Smooth muscle cell (in vitro differentiated cells): ENCODE measurements at regions not wholly inside any gene's neighbourhood (a gene's known extent, or its start where the extent isn't known, plus 50 kb on each side); places are given as distances from the start of the nearest gene placed in this dataset.

Experiments used
- DNase-seq: peaks from one replicate; lab custom pipeline; 2025; ENCODE audit not compliant: unreplicated experiment; lab: John Stamatoyannopoulos, UW
- H2AFZ ChIP-seq: fragments of 200-600 bp; sonication (generic); 2 replicates; pipeline ENCODE4 v1.6.0; 2016; ENCODE audit warnings: antibody characterized with exemption, low read depth, mild to moderate bottlenecking
- H3F3A ChIP-seq: fragments of 200-600 bp; sonication (generic); 2 replicates; pipeline ENCODE4 v1.6.0; 2017; ENCODE audit warnings: antibody characterized with exemption, low read depth
- H3K27ac ChIP-seq: fragments of 200-600 bp; sonication (generic); 2 replicates; pipeline ENCODE4 v1.5.1; 2016; ENCODE audit warnings: low read depth, mild to moderate bottlenecking
- H3K27me3 ChIP-seq: fragments of 200-600 bp; sonication (generic); 2 replicates; pipeline ENCODE4 v1.6.1; 2016; ENCODE audit warnings: low read depth, mild to moderate bottlenecking
- H3K36me3 ChIP-seq: fragments of 200-600 bp; sonication (generic); 2 replicates; pipeline ENCODE4 v1.5.1; 2016; ENCODE audit warnings: low read depth
- H3K4me1 ChIP-seq: fragments of 200-600 bp; sonication (generic); 2 replicates; pipeline ENCODE4 v1.5.1; 2016; ENCODE audit warnings: low read depth
- H3K4me2 ChIP-seq: fragments of 200-600 bp; sonication (generic); 2 replicates; pipeline ENCODE4 v1.6.0; 2016; ENCODE audit warnings: mild to moderate bottlenecking
- H3K4me3 ChIP-seq: fragments of 200-600 bp; sonication (generic); 2 replicates; pipeline ENCODE4 v1.5.1; 2016; ENCODE audit warnings: mild to moderate bottlenecking
- H3K79me2 ChIP-seq: fragments of 200-600 bp; sonication (generic); 2 replicates; pipeline ENCODE4 v1.6.0; 2016; ENCODE audit warnings: low read depth, mild to moderate bottlenecking
- H3K9ac ChIP-seq: fragments of 200-600 bp; sonication (generic); 2 replicates; pipeline ENCODE4 v1.6.0; 2016; ENCODE audit warnings: low read depth
- H3K9me3 ChIP-seq: fragments of 200-600 bp; sonication (generic); replicated peaks from 2 replicates; pipeline ENCODE4 v1.5.1; 2016; ENCODE audit warnings: low read depth
- H4K20me1 ChIP-seq: fragments of 200-600 bp; sonication (generic); 2 replicates; pipeline ENCODE4 v1.6.0; 2016; ENCODE audit warnings: low read depth
- CTCF ChIP-seq: fragments of 200-600 bp; sonication (generic); IDR thresholded peaks from 2 replicates; pipeline ENCODE4 v1.5.1; 2017; ENCODE audit warnings: borderline replicate concordance, mild to moderate bottlenecking, antibody characterized with exemption; ENCODE audit not compliant: insufficient read depth, poor library complexity, severe bottlenecking
- WGBS: methylation state at CpG from one replicate; pipeline ENCODE4 v1.1.7; 2016; ENCODE audit warnings: low lambda C conversion rate; 5-methylcytosine and 5-hydroxymethylcytosine counted together

GRCh38 chr2:240326246-240326645 lies 109.2 kb upstream of the GPC1 start:
- 32% methylated on average over 4 of the region's 4 CpGs for WGBS
- Histone ChIP-seq H3K4me1 (no peaks in the 10 kb centered on the region), H2AFZ (no peak overlapping the region), H3F3A (no peaks in the 10 kb centered on the region), H3K9ac (no peak overlapping the region), H3K4me2 (no peak overlapping the region), H3K79me2 (no peaks in the 10 kb centered on the region), H3K4me3 (no peak overlapping the region), H3K9me3 (no peaks in the 10 kb centered on the region), H3K27ac (no peak overlapping the region), H4K20me1 (no peaks in the 10 kb centered on the region), H3K36me3 (no peaks in the 10 kb centered on the region), H3K27me3 (no peaks in the 10 kb centered on the region)
- DNase-seq, result no peak
- no peak for TF ChIP-seq CTCF

GRCh38 chr2:240326886-240327285 lies 108.6 kb upstream of the GPC1 start:
- Histone ChIP-seq H3K36me3 (no peaks in the 10 kb centered on the region), H3K79me2 (no peaks in the 10 kb centered on the region), H3K9me3 (no peaks in the 10 kb centered on the region), H3K4me2 (no peak overlapping the region), H3K9ac (no peak overlapping the region), H2AFZ (no peak overlapping the region), H4K20me1 (no peaks in the 10 kb centered on the region), H3K27ac (no peak overlapping the region), H3F3A (no peaks in the 10 kb centered on the region), H3K4me3 (no peak overlapping the region), H3K27me3 (no peaks in the 10 kb centered on the region), H3K4me1 (no peaks in the 10 kb centered on the region)
- WGBS, result 92% methylated on average over 9 of the region's 9 CpGs
- no peak for TF ChIP-seq CTCF
- DNase-seq, result no peak

GRCh38 chr2:240327566-240327965 lies 107.9 kb upstream of the GPC1 start:
- DNase-seq, result no peak
- H3K79me2 ChIP-seq, result no peaks in the 10 kb centered on the region
- 98% methylated on average over 10 of the region's 10 CpGs for WGBS

More at GRCh38 chr2:240327566-240327965, 107.9 kb upstream of the GPC1 start:
- Histone ChIP-seq H3K4me2 (no peak overlapping the region), H3K4me3 (no peak overlapping the region), H3K9me3 (no peaks in the 10 kb centered on the region), H3F3A (no peaks in the 10 kb centered on the region), H4K20me1 (no peaks in the 10 kb centered on the region), H3K4me1 (no peaks in the 10 kb centered on the region), H3K36me3 (no peaks in the 10 kb centered on the region), H2AFZ (no peak overlapping the region), H3K27ac (no peak overlapping the region), H3K9ac (no peak overlapping the region), H3K27me3 (no peaks in the 10 kb centered on the region)
- no peak for TF ChIP-seq CTCF
